ENCODE measurements at regions not wholly inside any gene's neighbourhood (a gene's known extent, or its start where the extent isn't known, plus 50 kb on each side); places are given as distances from the start of the nearest gene placed in this dataset.

DNA sequence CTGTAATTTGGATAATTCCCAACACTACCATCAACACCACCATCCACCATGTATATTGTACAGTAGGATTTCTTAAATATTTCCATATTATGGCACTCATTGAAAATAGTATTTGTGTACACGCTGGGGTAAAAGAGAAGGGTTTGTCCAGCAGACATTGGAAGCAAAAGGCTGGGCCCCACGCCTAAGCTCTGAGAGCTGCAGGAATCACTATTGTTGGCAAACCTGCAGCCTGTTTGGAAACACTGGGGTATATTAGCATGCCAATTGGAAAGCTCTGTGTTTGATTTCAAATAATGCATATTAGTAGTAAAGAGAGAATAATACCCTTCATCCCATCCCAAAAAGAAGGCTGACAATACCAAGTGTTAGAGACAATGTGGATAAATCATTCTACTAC, 81.5 kb upstream of the DPYD start:
- TF ChIP-seq NFIC (IDR thresholded peaks at IDR 0.05; ENCODE audit: borderline replicate concordance) (no peak), EZH2phosphoT487 (IDR thresholded peaks at IDR 0.05; ENCODE audit: borderline replicate concordance, low read depth) (no peak), RCOR1 (IDR thresholded peaks at IDR 0.05; ENCODE audit: low read length) (no peak)
- TF ChIP-seq, protein P1, sequence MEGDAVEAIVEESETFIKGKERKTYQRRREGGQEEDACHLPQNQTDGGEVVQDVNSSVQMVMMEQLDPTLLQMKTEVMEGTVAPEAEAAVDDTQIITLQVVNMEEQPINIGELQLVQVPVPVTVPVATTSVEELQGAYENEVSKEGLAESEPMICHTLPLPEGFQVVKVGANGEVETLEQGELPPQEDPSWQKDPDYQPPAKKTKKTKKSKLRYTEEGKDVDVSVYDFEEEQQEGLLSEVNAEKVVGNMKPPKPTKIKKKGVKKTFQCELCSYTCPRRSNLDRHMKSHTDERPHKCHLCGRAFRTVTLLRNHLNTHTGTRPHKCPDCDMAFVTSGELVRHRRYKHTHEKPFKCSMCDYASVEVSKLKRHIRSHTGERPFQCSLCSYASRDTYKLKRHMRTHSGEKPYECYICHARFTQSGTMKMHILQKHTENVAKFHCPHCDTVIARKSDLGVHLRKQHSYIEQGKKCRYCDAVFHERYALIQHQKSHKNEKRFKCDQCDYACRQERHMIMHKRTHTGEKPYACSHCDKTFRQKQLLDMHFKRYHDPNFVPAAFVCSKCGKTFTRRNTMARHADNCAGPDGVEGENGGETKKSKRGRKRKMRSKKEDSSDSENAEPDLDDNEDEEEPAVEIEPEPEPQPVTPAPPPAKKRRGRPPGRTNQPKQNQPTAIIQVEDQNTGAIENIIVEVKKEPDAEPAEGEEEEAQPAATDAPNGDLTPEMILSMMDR (IDR thresholded peaks at IDR 0.05), result no peak
- TF ChIP-seq, protein P2, sequence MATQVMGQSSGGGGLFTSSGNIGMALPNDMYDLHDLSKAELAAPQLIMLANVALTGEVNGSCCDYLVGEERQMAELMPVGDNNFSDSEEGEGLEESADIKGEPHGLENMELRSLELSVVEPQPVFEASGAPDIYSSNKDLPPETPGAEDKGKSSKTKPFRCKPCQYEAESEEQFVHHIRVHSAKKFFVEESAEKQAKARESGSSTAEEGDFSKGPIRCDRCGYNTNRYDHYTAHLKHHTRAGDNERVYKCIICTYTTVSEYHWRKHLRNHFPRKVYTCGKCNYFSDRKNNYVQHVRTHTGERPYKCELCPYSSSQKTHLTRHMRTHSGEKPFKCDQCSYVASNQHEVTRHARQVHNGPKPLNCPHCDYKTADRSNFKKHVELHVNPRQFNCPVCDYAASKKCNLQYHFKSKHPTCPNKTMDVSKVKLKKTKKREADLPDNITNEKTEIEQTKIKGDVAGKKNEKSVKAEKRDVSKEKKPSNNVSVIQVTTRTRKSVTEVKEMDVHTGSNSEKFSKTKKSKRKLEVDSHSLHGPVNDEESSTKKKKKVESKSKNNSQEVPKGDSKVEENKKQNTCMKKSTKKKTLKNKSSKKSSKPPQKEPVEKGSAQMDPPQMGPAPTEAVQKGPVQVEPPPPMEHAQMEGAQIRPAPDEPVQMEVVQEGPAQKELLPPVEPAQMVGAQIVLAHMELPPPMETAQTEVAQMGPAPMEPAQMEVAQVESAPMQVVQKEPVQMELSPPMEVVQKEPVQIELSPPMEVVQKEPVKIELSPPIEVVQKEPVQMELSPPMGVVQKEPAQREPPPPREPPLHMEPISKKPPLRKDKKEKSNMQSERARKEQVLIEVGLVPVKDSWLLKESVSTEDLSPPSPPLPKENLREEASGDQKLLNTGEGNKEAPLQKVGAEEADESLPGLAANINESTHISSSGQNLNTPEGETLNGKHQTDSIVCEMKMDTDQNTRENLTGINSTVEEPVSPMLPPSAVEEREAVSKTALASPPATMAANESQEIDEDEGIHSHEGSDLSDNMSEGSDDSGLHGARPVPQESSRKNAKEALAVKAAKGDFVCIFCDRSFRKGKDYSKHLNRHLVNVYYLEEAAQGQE (IDR thresholded peaks at IDR 0.05; ENCODE audit: low read depth, low read length), result no peak
